Astrocyte (in vitro differentiated cells and primary cell): ENCODE measurements at regions not wholly inside any gene's neighbourhood (a gene's known extent, or its start where the extent isn't known, plus 50 kb on each side); places are given as distances from the start of the nearest gene placed in this dataset.

ENCODE experiments used
- CTCF ChIP-seq: IDR thresholded peaks from 2 replicates; pipeline ENCODE4 v1.5.1; 2011; ENCODE audit warnings: low read depth, mild to moderate bottlenecking, inconsistent platforms, low read length, moderate library complexity; ENCODE audit not compliant: insufficient read depth
- EZH2 ChIP-seq: IDR thresholded peaks from 2 replicates; pipeline ENCODE4 v1.6.1; 2012; ENCODE audit warnings: mild to moderate bottlenecking, low read length, inconsistent platforms; ENCODE audit not compliant: insufficient read depth

GRCh38 chr4:135976860-135977259, 1555.4 kb downstream of the PCDH18 start:
- TF ChIP-seq CTCF (no peak), EZH2 (no peak)
